HCT116 (cell line): ENCODE measurements at regions not wholly inside any gene's neighbourhood (a gene's known extent, or its start where the extent isn't known, plus 50 kb on each side); places are given as distances from the start of the nearest gene placed in this dataset.

Experiments used
- ATAC-seq: fragments of 200-7000 bp; cut with Tn5 transposase; 2 replicates; pipeline ENCODE4 v1.9.1; 2020; ENCODE audit warnings: mild to moderate bottlenecking, moderate library complexity
- BruUV-seq: library from RNA; stranded (reverse); fragments of 400-500 nt; replicated peaks from 2 replicates; lab custom pipeline; 2021; lab: Mats Ljungman, UMichigan
- CTCF ChIA-PET: fragments of 300-600 bp; sonication (Branson Sonifier 250); formaldehyde crosslinking; loops from one replicate; lab custom pipeline; 2021; ENCODE audit warnings: antibody characterized with exemption; lab: Charles Lee
- POLR2A ChIA-PET: fragments of 300-600, 350-600 bp; sonication (Branson Sonifier 250); formaldehyde crosslinking; loops from one replicate; lab custom pipeline; 2021; ENCODE audit warnings: antibody characterized with exemption; lab: Charles Lee
- RAD21 ChIA-PET, 2 experiments: fragments of 300-600 bp; sonication (Branson Sonifier 250); formaldehyde crosslinking; loops; one replicate each; lab custom pipeline; 2023; ENCODE audit warnings: low total read pairs in 2 of 2; ENCODE audit not compliant: uncharacterized antibody in 2 of 2, unreplicated experiment in 2 of 2, low non-redundant PET in 1 of 2; lab: Charles Lee
- DNase-seq: peaks from one replicate; pipeline ENCODE4 v3.0.0-alpha.2; 2010; ENCODE audit warnings: low read depth, low spot score
- H2AFZ ChIP-seq: fragments of 200-600 bp; shearing (Covaris generic), sonication (generic); 2 replicates; pipeline ENCODE4 v1.6.1; 2017; ENCODE audit warnings: low read depth, mixed run types, mixed read lengths, antibody characterized with exemption, low read length; ENCODE audit not compliant: poor library complexity, severe bottlenecking
- H3K27ac ChIP-seq: 2 replicates; pipeline ENCODE4 v1.5.1; 2012; ENCODE audit warnings: low read depth, low read length
- H3K27me3 ChIP-seq: fragments of 200-600 bp; sonication (generic); 2 replicates; pipeline ENCODE4 v1.6.1; 2016; ENCODE audit warnings: mixed run types, low read length, mixed read lengths; ENCODE audit not compliant: insufficient read depth
- H3K36me3 ChIP-seq, 2 experiments: fragments of 200-500 bp in 1 of 2; fragments of 200-600 bp in 1 of 2; sonication (Bioruptor generic) in 1 of 2; sonication (generic) in 1 of 2; 2 replicates each; pipeline versions ENCODE4 v1.5.1 to v1.6.1; 2014 to 2016; ENCODE audit warnings: low read length in 2 of 2, inconsistent platforms in 1 of 2, mixed read lengths in 1 of 2, mixed run types in 1 of 2; ENCODE audit not compliant: insufficient read depth in 2 of 2, control insufficient read depth in 1 of 2
- H3K4me1 ChIP-seq, 2 experiments: fragments of 200-600 bp in 1 of 2; sonication (generic) in 1 of 2; 2 replicates each; pipeline versions ENCODE4 v1.5.1 to v1.6.1; 2012 to 2017; ENCODE audit warnings: low read length in 2 of 2, inconsistent platforms in 1 of 2, mild to moderate bottlenecking in 1 of 2, mixed read lengths in 1 of 2, mixed run types in 1 of 2, moderate library complexity in 1 of 2; ENCODE audit not compliant: insufficient read depth in 2 of 2, control insufficient read depth in 1 of 2
- H3K4me2 ChIP-seq: fragments of 200-600 bp; sonication (generic); 2 replicates; pipeline ENCODE4 v1.6.1; 2017; ENCODE audit warnings: mixed run types, low read length, mixed read lengths
- H3K4me3 ChIP-seq, 2 experiments: fragments of 200-600 bp in 1 of 2; sonication (generic) in 1 of 2; replicated peaks in 1 of 2; 2 replicates each; pipeline ENCODE4 v1.5.1; 2011 to 2016; ENCODE audit warnings: low read length in 2 of 2, control low read depth in 1 of 2, low read depth in 1 of 2, mild to moderate bottlenecking in 1 of 2, mixed read lengths in 1 of 2, mixed run types in 1 of 2
- H3K79me2 ChIP-seq: fragments of 200-600 bp; sonication (generic); 2 replicates; pipeline ENCODE4 v1.6.1; 2017; ENCODE audit warnings: mild to moderate bottlenecking, mixed run types, low read length, moderate library complexity, mixed read lengths; ENCODE audit not compliant: insufficient read depth
- H3K9ac ChIP-seq: fragments of 200-600 bp; sonication (generic); 2 replicates; pipeline ENCODE4 v1.6.1; 2016; ENCODE audit warnings: low read length, mixed read lengths
- H3K9me2 ChIP-seq: fragments of 200-600 bp; sonication (generic), shearing (Covaris generic); 2 replicates; pipeline ENCODE4 v1.6.1; 2017; ENCODE audit warnings: mixed run types, mild to moderate bottlenecking, moderate library complexity; ENCODE audit not compliant: insufficient read depth
- H3K9me3 ChIP-seq, 2 experiments: fragments of 200-500 bp in 1 of 2; fragments of 200-600 bp in 1 of 2; sonication (Bioruptor generic) in 1 of 2; sonication (generic) in 1 of 2; 2 replicates each; pipeline ENCODE4 v1.6.1; 2014 to 2017; ENCODE audit warnings: low read length in 2 of 2, mixed read lengths in 2 of 2, inconsistent platforms in 1 of 2, low read depth in 1 of 2, mild to moderate bottlenecking in 1 of 2, mixed run types in 1 of 2, moderate library complexity in 1 of 2; ENCODE audit not compliant: control insufficient read depth in 1 of 2, insufficient read depth in 1 of 2
- H4K20me1 ChIP-seq: fragments of 200-600 bp; sonication (generic), shearing (Covaris generic); 2 replicates; pipeline ENCODE4 v1.6.1; 2017; ENCODE audit warnings: mixed run types, mild to moderate bottlenecking, moderate library complexity; ENCODE audit not compliant: insufficient read depth
- EGR1 ChIP-seq: IDR thresholded peaks from 2 replicates; pipeline ENCODE4 v1.6.1; 2012; ENCODE audit warnings: low read depth
- EZH2 ChIP-seq: fragments of 200-600 bp; sonication (generic); IDR thresholded peaks from 2 replicates; pipeline ENCODE4 v1.6.1; 2017; ENCODE audit warnings: antibody characterized with exemption, mixed run types
- JUND ChIP-seq: IDR thresholded peaks from 2 replicates; pipeline ENCODE4 v1.6.1; 2012
- POLR2A ChIP-seq: IDR thresholded peaks from 2 replicates; pipeline ENCODE4 v1.7.0; 2011; ENCODE audit warnings: borderline replicate concordance; ENCODE audit not compliant: insufficient read depth, insufficient read length; ENCODE audit errors: extremely low read depth
- POLR2AphosphoS5 ChIP-seq: IDR thresholded peaks from 2 replicates; pipeline ENCODE4 v1.6.1; 2011; ENCODE audit warnings: mild to moderate bottlenecking, low read depth, low read length, moderate library complexity
- RAD21 ChIP-seq: IDR thresholded peaks from 2 replicates; pipeline ENCODE4 v1.6.1; 2012; ENCODE audit warnings: low read depth, mild to moderate bottlenecking
- SIN3A ChIP-seq: IDR thresholded peaks from 2 replicates; pipeline ENCODE4 v1.6.1; 2012; ENCODE audit warnings: low read depth
- SP1 ChIP-seq: IDR thresholded peaks from 2 replicates; pipeline ENCODE4 v1.6.1; 2012; ENCODE audit warnings: low read depth
- SRF ChIP-seq: IDR thresholded peaks from 2 replicates; pipeline ENCODE4 v1.6.1; 2012; ENCODE audit warnings: low read depth
- YY1 ChIP-seq: IDR thresholded peaks from 2 replicates; pipeline ENCODE4 v1.6.1; 2011; ENCODE audit warnings: low read length, low read depth, moderate library complexity, mild to moderate bottlenecking; ENCODE audit not compliant: insufficient replicate concordance; ENCODE audit errors: extremely low read depth
- ZFX ChIP-seq: fragments of 450-650 bp; IDR thresholded peaks from 2 replicates; pipeline ENCODE4 v1.6.1; 2017
- ZNF274 ChIP-seq: fragments of 200-500 bp; sonication (Bioruptor generic); IDR thresholded peaks from 2 replicates; pipeline ENCODE4 v1.6.1; 2014; ENCODE audit warnings: mild to moderate bottlenecking, low read depth, low read length, inconsistent platforms
- intact Hi-C: fragments of 100-400 bp; cut with micrococcal nuclease; formaldehyde crosslinking; loops from 2 replicates; pipeline ENCODE4 v1.10.0; 2022
- TF ChIP-seq, protein P1 (sequence below): IDR thresholded peaks from 2 replicates; pipeline ENCODE4 v1.6.1; 2012; ENCODE audit warnings: low read depth
- TF ChIP-seq, protein P2 (sequence below): IDR thresholded peaks from 2 replicates; pipeline ENCODE4 v1.6.1; 2012
- TF ChIP-seq, protein P3 (sequence below), 3 experiments: fragments of 200-600 bp in 1 of 3; sonication (generic) in 1 of 3; IDR thresholded peaks in 2 of 3; conservative IDR thresholded peaks in 1 of 3; 2 replicates each; pipeline ENCODE4 v1.5.1; 2012 to 2017; ENCODE audit warnings: low read depth in 2 of 3, low read length in 2 of 3, antibody characterized with exemption in 1 of 3, borderline replicate concordance in 1 of 3, control low read depth in 1 of 3, mild to moderate bottlenecking in 1 of 3, mixed read lengths in 1 of 3, mixed run types in 1 of 3, moderate library complexity in 1 of 3; ENCODE audit not compliant: insufficient read depth in 1 of 3

DNA sequence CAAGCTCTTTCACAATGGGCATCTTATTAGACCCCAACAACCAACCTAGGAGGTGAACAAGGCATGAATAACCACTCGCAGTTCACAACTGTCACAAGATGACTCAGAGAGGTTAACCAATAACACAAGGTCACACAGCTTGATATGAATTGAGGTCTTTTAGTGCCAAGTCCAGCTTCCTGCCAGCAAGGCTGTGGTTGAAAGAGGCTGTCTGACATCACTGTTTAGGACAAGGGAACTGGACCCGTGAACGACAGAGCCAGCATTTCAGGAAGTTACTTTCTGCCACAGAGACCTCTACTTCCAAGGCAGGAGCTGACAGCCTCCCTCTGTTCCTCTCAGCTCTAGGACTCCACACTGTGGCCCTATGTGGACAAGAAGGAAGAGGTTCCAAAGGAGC, 53.4 kb upstream of the ALDH1B1 start:
- H3K4me1 ChIP-seq: peaks cover 0 to 8% of the 10 kb centered on the region in 2 experiments; a peak in 2 of 4 replicates
- ATAC-seq: peak; percentile 47; the same call in 1 of the 2 replicates
- no peak for TF ChIP-seq SIN3A
- TF ChIP-seq EGR1: no peak
- no peak for TF ChIP-seq POLR2A
- no peaks in the 10 kb centered on the region for H3K36me3 ChIP-seq
- no peaks in the 10 kb centered on the region for H3K9me3 ChIP-seq
- H3K4me2 ChIP-seq: peak overlapping the region; percentile 22; the same call in 1 of the 2 replicates
- H3K4me3 ChIP-seq: no peak overlapping the region
- ChIA-PET POLR2A (no interaction called here), CTCF (no interaction called here), RAD21 (no interaction called here)
- BruUV-seq: no TSS peak
- no peak overlapping the region for H2AFZ ChIP-seq
- H3K9ac ChIP-seq: no peak overlapping the region
- no peak for DNase-seq
- H3K79me2 ChIP-seq: no peaks in the 10 kb centered on the region
- intact Hi-C loops: no loop called here
- no peaks in the 10 kb centered on the region for H3K27me3 ChIP-seq
- no peaks in the 10 kb centered on the region for H4K20me1 ChIP-seq
- H3K9me2 ChIP-seq: no peaks in the 10 kb centered on the region
- H3K27ac ChIP-seq: no peak overlapping the region

DNA sequence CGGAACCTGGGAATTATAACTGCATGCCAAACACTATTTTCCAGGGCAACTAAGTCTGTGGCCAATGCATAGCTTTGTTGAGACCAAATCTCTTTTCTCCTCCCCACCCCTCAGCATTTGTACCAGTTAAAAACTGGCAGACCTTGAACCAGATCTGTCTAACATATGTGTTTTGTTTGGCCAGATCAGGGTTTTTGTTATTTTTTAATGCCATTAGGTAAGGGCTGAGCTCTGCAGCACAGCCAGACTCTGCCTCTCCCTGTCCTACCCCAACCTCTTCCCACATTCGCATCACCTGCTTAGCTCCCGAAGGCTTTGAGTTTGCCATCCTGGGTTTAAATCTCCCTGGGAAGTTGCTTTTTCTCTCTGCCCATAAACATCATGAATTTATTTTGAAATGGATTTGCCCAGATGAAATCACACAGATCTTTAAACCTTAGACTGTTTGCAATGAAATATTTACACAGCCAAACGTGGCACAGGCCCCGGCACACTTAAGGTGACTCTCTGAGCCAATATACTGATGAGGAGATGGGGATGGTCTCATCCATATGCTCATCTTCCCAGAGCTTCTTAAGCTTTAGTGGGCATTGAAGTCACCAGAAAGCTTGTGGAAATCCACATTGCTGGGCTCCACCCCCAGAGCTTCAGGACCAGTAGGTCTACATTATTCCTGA, 54.0 kb upstream of the ALDH1B1 start:
- Histone ChIP-seq H3K9ac (no peak overlapping the region), H3K27me3 (no peaks in the 10 kb centered on the region), H3K79me2 (no peaks in the 10 kb centered on the region)
- TF ChIP-seq SRF: no peak
- TF ChIP-seq JUND: no peak
- TF ChIP-seq, protein P1, sequence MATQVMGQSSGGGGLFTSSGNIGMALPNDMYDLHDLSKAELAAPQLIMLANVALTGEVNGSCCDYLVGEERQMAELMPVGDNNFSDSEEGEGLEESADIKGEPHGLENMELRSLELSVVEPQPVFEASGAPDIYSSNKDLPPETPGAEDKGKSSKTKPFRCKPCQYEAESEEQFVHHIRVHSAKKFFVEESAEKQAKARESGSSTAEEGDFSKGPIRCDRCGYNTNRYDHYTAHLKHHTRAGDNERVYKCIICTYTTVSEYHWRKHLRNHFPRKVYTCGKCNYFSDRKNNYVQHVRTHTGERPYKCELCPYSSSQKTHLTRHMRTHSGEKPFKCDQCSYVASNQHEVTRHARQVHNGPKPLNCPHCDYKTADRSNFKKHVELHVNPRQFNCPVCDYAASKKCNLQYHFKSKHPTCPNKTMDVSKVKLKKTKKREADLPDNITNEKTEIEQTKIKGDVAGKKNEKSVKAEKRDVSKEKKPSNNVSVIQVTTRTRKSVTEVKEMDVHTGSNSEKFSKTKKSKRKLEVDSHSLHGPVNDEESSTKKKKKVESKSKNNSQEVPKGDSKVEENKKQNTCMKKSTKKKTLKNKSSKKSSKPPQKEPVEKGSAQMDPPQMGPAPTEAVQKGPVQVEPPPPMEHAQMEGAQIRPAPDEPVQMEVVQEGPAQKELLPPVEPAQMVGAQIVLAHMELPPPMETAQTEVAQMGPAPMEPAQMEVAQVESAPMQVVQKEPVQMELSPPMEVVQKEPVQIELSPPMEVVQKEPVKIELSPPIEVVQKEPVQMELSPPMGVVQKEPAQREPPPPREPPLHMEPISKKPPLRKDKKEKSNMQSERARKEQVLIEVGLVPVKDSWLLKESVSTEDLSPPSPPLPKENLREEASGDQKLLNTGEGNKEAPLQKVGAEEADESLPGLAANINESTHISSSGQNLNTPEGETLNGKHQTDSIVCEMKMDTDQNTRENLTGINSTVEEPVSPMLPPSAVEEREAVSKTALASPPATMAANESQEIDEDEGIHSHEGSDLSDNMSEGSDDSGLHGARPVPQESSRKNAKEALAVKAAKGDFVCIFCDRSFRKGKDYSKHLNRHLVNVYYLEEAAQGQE: no peak
- no peak for TF ChIP-seq ZNF274
- TF ChIP-seq, protein P2, sequence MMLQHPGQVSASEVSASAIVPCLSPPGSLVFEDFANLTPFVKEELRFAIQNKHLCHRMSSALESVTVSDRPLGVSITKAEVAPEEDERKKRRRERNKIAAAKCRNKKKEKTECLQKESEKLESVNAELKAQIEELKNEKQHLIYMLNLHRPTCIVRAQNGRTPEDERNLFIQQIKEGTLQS: no peak
- no peak for TF ChIP-seq YY1
- TF ChIP-seq ZFX: no peak
- no peak for TF ChIP-seq SIN3A
- no peak for TF ChIP-seq POLR2AphosphoS5
- no peak for TF ChIP-seq RAD21
- TF ChIP-seq, protein P3, sequence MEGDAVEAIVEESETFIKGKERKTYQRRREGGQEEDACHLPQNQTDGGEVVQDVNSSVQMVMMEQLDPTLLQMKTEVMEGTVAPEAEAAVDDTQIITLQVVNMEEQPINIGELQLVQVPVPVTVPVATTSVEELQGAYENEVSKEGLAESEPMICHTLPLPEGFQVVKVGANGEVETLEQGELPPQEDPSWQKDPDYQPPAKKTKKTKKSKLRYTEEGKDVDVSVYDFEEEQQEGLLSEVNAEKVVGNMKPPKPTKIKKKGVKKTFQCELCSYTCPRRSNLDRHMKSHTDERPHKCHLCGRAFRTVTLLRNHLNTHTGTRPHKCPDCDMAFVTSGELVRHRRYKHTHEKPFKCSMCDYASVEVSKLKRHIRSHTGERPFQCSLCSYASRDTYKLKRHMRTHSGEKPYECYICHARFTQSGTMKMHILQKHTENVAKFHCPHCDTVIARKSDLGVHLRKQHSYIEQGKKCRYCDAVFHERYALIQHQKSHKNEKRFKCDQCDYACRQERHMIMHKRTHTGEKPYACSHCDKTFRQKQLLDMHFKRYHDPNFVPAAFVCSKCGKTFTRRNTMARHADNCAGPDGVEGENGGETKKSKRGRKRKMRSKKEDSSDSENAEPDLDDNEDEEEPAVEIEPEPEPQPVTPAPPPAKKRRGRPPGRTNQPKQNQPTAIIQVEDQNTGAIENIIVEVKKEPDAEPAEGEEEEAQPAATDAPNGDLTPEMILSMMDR (IDR thresholded peaks at IDR 0.05 in 2 of 3, conservative IDR thresholded peaks at IDR 0.05 in 1 of 3; ENCODE audit: borderline replicate concordance in 1 of 3, insufficient read depth in 1 of 3, low read depth in 2 of 3, low read length in 2 of 3): no peak
- TF ChIP-seq SP1: no peak
- no peak for TF ChIP-seq EZH2
- TF ChIP-seq, all 23 proteins: peak for 0
- DNase-seq: no peak
- Histone ChIP-seq H3K4me3 (no peak overlapping the region), H3K36me3 (no peaks in the 10 kb centered on the region), H2AFZ (no peak overlapping the region), H3K27ac (no peak overlapping the region), H3K4me2 (peak overlapping the region; percentile 22; the same call in 1 of the 2 replicates), H4K20me1 (no peaks in the 10 kb centered on the region), H3K4me1 (peaks cover 0 to 9% of the 10 kb centered on the region in 2 experiments; a peak in 2 of 4 replicates), H3K9me2 (no peaks in the 10 kb centered on the region), H3K9me3 (no peaks in the 10 kb centered on the region)
- intact Hi-C loops: no loop called here
- no TSS peak for BruUV-seq
- ChIA-PET POLR2A (no interaction called here), RAD21 (no interaction called here), CTCF (no interaction called here)
- ATAC-seq: no peak
